SK-N-SH (cell line): ENCODE measurements at regions not wholly inside any gene's neighbourhood (a gene's known extent, or its start where the extent isn't known, plus 50 kb on each side); places are given as distances from the start of the nearest gene placed in this dataset.

Source experiments
- EZH2phosphoT487 ChIP-seq: fragments of 200-600 bp; sonication (generic); IDR thresholded peaks from 2 replicates; pipeline ENCODE4 v1.6.1; 2017; ENCODE audit warnings: low read depth, mixed run types, mild to moderate bottlenecking, antibody characterized with exemption, moderate library complexity, borderline replicate concordance
- POLR2AphosphoS5 ChIP-seq: IDR thresholded peaks from 2 replicates; pipeline ENCODE4 v1.6.1; 2012; ENCODE audit warnings: low read depth, low read length
- TEAD4 ChIP-seq: IDR thresholded peaks from 2 replicates; pipeline ENCODE4 v1.4.0; 2012; ENCODE audit warnings: mild to moderate bottlenecking, borderline replicate concordance; ENCODE audit not compliant: insufficient read depth
- USF1 ChIP-seq: IDR thresholded peaks from 2 replicates; pipeline ENCODE4 v1.4.0; 2012; ENCODE audit warnings: low read depth, borderline replicate concordance
- TF ChIP-seq, protein P1 (sequence below): IDR thresholded peaks from 2 replicates; pipeline ENCODE4 v1.6.1; 2012; ENCODE audit warnings: mild to moderate bottlenecking, low read depth, low read length, moderate library complexity
- TF ChIP-seq, protein P2 (sequence below): fragments of 200-600 bp; sonication (generic); IDR thresholded peaks from 2 replicates; pipeline ENCODE4 v1.6.1; 2017; ENCODE audit warnings: antibody characterized with exemption, mild to moderate bottlenecking, moderate library complexity
- TF ChIP-seq, protein P3 (sequence below): IDR thresholded peaks from 2 replicates; pipeline ENCODE4 v1.4.0; 2012; ENCODE audit warnings: low read depth

- TF ChIP-seq, protein P1, sequence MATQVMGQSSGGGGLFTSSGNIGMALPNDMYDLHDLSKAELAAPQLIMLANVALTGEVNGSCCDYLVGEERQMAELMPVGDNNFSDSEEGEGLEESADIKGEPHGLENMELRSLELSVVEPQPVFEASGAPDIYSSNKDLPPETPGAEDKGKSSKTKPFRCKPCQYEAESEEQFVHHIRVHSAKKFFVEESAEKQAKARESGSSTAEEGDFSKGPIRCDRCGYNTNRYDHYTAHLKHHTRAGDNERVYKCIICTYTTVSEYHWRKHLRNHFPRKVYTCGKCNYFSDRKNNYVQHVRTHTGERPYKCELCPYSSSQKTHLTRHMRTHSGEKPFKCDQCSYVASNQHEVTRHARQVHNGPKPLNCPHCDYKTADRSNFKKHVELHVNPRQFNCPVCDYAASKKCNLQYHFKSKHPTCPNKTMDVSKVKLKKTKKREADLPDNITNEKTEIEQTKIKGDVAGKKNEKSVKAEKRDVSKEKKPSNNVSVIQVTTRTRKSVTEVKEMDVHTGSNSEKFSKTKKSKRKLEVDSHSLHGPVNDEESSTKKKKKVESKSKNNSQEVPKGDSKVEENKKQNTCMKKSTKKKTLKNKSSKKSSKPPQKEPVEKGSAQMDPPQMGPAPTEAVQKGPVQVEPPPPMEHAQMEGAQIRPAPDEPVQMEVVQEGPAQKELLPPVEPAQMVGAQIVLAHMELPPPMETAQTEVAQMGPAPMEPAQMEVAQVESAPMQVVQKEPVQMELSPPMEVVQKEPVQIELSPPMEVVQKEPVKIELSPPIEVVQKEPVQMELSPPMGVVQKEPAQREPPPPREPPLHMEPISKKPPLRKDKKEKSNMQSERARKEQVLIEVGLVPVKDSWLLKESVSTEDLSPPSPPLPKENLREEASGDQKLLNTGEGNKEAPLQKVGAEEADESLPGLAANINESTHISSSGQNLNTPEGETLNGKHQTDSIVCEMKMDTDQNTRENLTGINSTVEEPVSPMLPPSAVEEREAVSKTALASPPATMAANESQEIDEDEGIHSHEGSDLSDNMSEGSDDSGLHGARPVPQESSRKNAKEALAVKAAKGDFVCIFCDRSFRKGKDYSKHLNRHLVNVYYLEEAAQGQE: no peak
- TF ChIP-seq, protein P2, sequence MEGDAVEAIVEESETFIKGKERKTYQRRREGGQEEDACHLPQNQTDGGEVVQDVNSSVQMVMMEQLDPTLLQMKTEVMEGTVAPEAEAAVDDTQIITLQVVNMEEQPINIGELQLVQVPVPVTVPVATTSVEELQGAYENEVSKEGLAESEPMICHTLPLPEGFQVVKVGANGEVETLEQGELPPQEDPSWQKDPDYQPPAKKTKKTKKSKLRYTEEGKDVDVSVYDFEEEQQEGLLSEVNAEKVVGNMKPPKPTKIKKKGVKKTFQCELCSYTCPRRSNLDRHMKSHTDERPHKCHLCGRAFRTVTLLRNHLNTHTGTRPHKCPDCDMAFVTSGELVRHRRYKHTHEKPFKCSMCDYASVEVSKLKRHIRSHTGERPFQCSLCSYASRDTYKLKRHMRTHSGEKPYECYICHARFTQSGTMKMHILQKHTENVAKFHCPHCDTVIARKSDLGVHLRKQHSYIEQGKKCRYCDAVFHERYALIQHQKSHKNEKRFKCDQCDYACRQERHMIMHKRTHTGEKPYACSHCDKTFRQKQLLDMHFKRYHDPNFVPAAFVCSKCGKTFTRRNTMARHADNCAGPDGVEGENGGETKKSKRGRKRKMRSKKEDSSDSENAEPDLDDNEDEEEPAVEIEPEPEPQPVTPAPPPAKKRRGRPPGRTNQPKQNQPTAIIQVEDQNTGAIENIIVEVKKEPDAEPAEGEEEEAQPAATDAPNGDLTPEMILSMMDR: no peak
- no peak for TF ChIP-seq EZH2phosphoT487
- TF ChIP-seq USF1: no peak
- TF ChIP-seq POLR2AphosphoS5: no peak
- no peak for TF ChIP-seq TEAD4
- TF ChIP-seq, protein P3, sequence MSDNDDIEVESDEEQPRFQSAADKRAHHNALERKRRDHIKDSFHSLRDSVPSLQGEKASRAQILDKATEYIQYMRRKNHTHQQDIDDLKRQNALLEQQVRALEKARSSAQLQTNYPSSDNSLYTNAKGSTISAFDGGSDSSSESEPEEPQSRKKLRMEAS: no peak
These were observed 64.2 kb upstream of the FAM20A start for GRCh38 chr17:68665373-68665772.
